ENCODE measurements at regions not wholly inside any gene's neighbourhood (a gene's known extent, or its start where the extent isn't known, plus 50 kb on each side); places are given as distances from the start of the nearest gene placed in this dataset.

DNA sequence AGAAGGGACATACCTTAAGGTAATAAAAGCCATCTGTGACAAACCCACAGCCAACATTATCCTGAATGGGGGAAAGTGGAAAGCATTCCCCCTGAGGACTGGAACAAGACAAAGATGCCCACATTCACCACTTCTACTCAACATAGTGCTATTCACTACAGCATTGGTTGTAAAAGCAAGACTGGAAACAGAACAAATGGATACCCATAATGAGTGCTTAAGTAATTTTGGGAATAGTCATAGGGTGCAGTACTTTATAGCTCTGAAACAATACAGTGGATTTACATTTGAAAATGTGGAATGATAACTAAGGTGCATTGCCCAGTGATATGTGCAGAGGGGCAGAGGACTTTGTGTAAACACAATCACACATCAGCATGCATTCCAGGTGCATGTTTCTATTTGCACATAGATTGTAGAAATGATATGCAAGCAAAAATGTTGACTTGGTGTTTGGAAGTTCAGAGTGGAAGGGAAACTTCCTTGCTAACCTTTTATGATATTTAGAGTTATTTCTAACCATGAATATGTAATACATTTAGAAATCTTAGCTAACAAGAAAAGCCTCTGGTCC is 112.3 kb downstream of the IGLL1 start:
- FAIRE-seq (no peak), ATAC-seq (no peak), DNase-seq (ENCODE audit: extremely low read depth in 1 of 4, low spot score in 3 of 4) (no peak)
- CTCF ChIA-PET (ENCODE audit: low intra/inter-chr PET ratio) = no interaction called here
- Histone ChIP-seq H3K79me2 (ENCODE audit: control insufficient read depth, insufficient read depth, low read length) (no peaks in the 10 kb centered on the region), H3K27me3 (ENCODE audit: control insufficient read depth in 2 of 2, insufficient read depth in 2 of 2, low read length in 2 of 2) (no peaks in the 10 kb centered on the region; a peak in 2 of 5 replicates), H3K36me3 (ENCODE audit: control insufficient read depth, insufficient read depth, low read length) (no peaks in the 10 kb centered on the region), H3K9me1 (ENCODE audit: control insufficient read depth, insufficient read depth, low read length) (no peaks in the 10 kb centered on the region), H3K4me1 (replicated peaks in 1 of 2; ENCODE audit: control insufficient read depth in 2 of 2, insufficient read depth in 2 of 2, low read length in 2 of 2) (no peaks in the 10 kb centered on the region), H3K4me2 (ENCODE audit: insufficient read depth, low read length) (no peak overlapping the region), H2AFZ (ENCODE audit: low read depth, low read length) (no peak overlapping the region), H3K27ac (ENCODE audit: extremely low read depth, low read depth, low read length) (no peak overlapping the region), H4K20me1 (replicated peaks; ENCODE audit: control insufficient read depth, insufficient read depth, low read length) (no peaks in the 10 kb centered on the region), H3K4me3 (no peak overlapping the region), H3K9me3 (replicated peaks; ENCODE audit: control insufficient read depth, insufficient read depth, low read depth, low read length) (no peaks in the 10 kb centered on the region), H3K9ac (ENCODE audit: insufficient read depth in 1 of 2, low read depth in 2 of 2, low read length in 2 of 2) (no peak overlapping the region)
- intact Hi-C loops (cut with micrococcal nuclease) (no loop called here), in situ Hi-C loops (cut with MboI) (no loop called here)
- POLR2A ChIA-PET = no interaction called here
- TF ChIP-seq ZNF253 (CRISPR knock-in tag; conservative IDR thresholded peaks at IDR 0.05) = no peak
- TF ChIP-seq PTRF (tag; IDR thresholded peaks at IDR 0.05) = no peak
- TF ChIP-seq, protein P1, sequence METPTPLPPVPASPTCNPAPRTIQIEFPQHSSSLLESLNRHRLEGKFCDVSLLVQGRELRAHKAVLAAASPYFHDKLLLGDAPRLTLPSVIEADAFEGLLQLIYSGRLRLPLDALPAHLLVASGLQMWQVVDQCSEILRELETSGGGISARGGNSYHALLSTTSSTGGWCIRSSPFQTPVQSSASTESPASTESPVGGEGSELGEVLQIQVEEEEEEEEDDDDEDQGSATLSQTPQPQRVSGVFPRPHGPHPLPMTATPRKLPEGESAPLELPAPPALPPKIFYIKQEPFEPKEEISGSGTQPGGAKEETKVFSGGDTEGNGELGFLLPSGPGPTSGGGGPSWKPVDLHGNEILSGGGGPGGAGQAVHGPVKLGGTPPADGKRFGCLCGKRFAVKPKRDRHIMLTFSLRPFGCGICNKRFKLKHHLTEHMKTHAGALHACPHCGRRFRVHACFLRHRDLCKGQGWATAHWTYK (CRISPR knock-in tag; IDR thresholded peaks at IDR 0.05) = no peak
- no peak for TF ChIP-seq MYBL2 (IDR thresholded peaks at IDR 0.05; ENCODE audit: low read depth)
- no peak for TF ChIP-seq MYBL2 (CRISPR knock-in tag; IDR thresholded peaks at IDR 0.05; ENCODE audit: borderline replicate concordance)
- no peak for TF ChIP-seq CSDE1 (IDR thresholded peaks at IDR 0.05)
- no peak for TF ChIP-seq ZNF584 (CRISPR knock-in tag; IDR thresholded peaks at IDR 0.05; ENCODE audit: low read depth)
- TF ChIP-seq POLR2AphosphoS5 (IDR thresholded peaks at IDR 0.05; ENCODE audit: control insufficient read depth, insufficient read depth, low read depth, low read length) = no peak
- no peak for TF ChIP-seq BCL6 (CRISPR knock-in tag; IDR thresholded peaks at IDR 0.05)
- TF ChIP-seq EGR1 (conservative IDR thresholded peaks at IDR 0.05) = no peak
- no peak for TF ChIP-seq ZNF217 (CRISPR knock-in tag; IDR thresholded peaks at IDR 0.05)
- TF ChIP-seq ZNF224 (CRISPR knock-in tag; IDR thresholded peaks at IDR 0.05) = no peak
- TF ChIP-seq, protein P2, sequence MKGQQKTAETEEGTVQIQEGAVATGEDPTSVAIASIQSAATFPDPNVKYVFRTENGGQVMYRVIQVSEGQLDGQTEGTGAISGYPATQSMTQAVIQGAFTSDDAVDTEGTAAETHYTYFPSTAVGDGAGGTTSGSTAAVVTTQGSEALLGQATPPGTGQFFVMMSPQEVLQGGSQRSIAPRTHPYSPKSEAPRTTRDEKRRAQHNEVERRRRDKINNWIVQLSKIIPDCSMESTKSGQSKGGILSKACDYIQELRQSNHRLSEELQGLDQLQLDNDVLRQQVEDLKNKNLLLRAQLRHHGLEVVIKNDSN (CRISPR knock-in tag; IDR thresholded peaks at IDR 0.05) = no peak
- BruUV-seq (replicated peaks) = no TSS peak

Measured in K562 (cell line).